ENCODE measurements at regions not wholly inside any gene's neighbourhood (a gene's known extent, or its start where the extent isn't known, plus 50 kb on each side); places are given as distances from the start of the nearest gene placed in this dataset.

- ChIA-PET POLR2A (interaction anchor here (0.7 kb wide), 1 partner anchor 81 kb away, joined by 6 read pairs; no protein-coding TSS in a partner anchor), CTCF (interaction anchor here (1.7 kb wide), 1 partner anchor 32 kb away, joined by 3 read pairs; no protein-coding TSS in a partner anchor)
Observed at GRCh38 chr15:101124731-101125451, 127.0 kb downstream of the CHSY1 start.

- ChIA-PET CTCF (interaction anchor here (1.7 kb wide), 1 partner anchor 30 kb away, joined by 3 read pairs; no protein-coding TSS in a partner anchor), POLR2A (no interaction called here)
Observed at GRCh38 chr15:101123222-101123910, 128.5 kb downstream of the CHSY1 start.

DNA sequence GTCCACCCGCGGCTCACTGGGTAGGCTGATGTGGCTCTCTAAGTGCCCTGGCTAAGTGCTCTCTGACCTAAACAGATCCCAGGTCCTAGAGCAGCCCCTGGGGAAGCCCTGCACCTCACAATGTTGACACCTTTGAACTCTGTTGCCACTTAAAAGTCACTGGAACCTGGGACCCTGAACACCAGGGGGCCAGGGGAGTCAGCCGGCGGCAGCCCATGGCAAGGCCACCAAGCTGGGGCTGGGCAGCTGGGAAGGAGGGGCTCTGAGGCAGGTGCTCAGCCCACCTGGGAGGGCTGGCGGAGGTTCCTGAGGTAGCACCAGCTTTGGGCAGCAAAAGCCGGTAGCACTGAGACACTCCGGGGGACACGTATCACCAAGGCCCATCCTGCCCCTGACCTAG is 129.0 kb downstream of the CHSY1 start:
- POLR2A ChIA-PET, result no interaction called here

GRCh38 chr15:101122266-101122665 is 129.6 kb downstream of the CHSY1 start:
- POLR2A ChIA-PET, result no interaction called here

More for the DNA sequence above, 129.0 kb downstream of the CHSY1 start:
- CTCF ChIA-PET, result no interaction called here

GRCh38 chr15:101121511-101122090 is 130.2 kb downstream of the CHSY1 start:
- CTCF ChIA-PET, result interaction anchor here (0.6 kb wide), 1 partner anchor 557 kb away, joined by 3 read pairs; no protein-coding TSS in a partner anchor
- POLR2A ChIA-PET, result no interaction called here

More at GRCh38 chr15:101122266-101122665, 129.6 kb downstream of the CHSY1 start:
- CTCF ChIA-PET, result no interaction called here

DNA sequence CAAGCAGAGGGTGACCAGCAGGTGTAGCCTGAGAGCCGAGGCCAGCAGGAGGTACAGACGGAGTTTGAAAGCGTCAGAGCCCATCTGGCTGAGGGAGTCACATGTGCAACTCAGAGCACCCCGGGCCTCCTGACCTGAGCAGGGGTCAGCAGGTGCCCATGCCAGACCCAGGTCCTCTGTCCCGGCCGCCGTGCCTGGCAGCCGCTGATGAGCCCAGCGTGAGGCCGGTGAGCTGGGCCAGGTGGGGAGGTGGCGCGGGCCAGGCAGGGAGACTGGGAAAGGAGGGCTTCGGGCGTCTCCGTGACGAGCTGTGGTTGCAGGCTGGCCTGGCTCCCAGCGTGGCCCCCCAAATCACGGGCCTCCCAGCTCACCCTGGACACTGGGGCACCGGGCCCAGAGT is 130.9 kb downstream of the CHSY1 start:
- ChIA-PET POLR2A (no interaction called here), CTCF (interaction anchor here (1.0 to 1.2 kb wide), 2 partner anchors 34 to 113 kb away, joined by 3 read pairs; no protein-coding TSS in a partner anchor)

DNA sequence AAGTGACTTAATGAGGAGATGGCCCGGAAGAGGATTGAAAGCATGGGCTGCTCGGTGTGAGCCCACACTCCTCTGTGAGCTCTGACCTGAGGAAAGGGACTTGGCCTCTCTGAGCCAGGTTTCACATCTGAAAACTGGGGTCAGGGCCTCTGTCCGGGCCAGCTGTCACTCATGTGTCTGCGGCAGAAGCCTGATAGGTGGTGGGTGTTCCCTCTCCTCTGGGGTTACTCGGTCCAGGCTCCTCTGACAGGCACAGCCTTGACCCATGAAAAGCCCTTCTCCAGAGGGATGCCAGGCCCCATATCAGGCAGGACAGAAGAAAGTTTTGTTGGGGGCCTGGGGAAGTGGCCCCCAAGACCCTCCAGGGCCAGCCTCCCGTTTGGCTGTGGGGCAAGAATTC is 131.4 kb downstream of the CHSY1 start:
- ChIA-PET CTCF (interaction anchor here (1.0 to 1.2 kb wide), 2 partner anchors 33 to 112 kb away, joined by 3 read pairs; no protein-coding TSS in a partner anchor), POLR2A (no interaction called here)

Measured in activated CD8-positive, alpha-beta memory T cell treated with anti-CD3 and anti-CD28 coated beads for 36 hours (primary cell).